Ovary (tissue), 3 donors: ENCODE measurements at regions not wholly inside any gene's neighbourhood (a gene's known extent, or its start where the extent isn't known, plus 50 kb on each side); places are given as distances from the start of the nearest gene placed in this dataset.

ENCODE experiments used
- CTCF ChIP-seq, 3 donors: fragments of 450-650 bp in 2 of 3; fragments of 200-600 bp in 1 of 3; IDR thresholded peaks; one replicate each; pipeline versions ENCODE4 v1.5.1 to v1.8.0; 2016 to 2022; ENCODE audit warnings: antibody characterized with exemption in 3 of 3, mild to moderate bottlenecking in 1 of 3
- POLR2A ChIP-seq: fragments of 450-650 bp; IDR thresholded peaks from one replicate; pipeline ENCODE4 v1.6.1; 2017; ENCODE audit warnings: antibody characterized with exemption, mild to moderate bottlenecking, moderate library complexity
- donor health status: DM: no; HTN: no; CAD: no.

GRCh38 chr2:116716038-116716437, 1098.5 kb upstream of the DDX18 start:
- TF ChIP-seq CTCF (IDR thresholded peaks at IDR 0.05) (no peak), POLR2A (no peak)
